Ovary (tissue), 7 donors: ENCODE measurements at regions not wholly inside any gene's neighbourhood (a gene's known extent, or its start where the extent isn't known, plus 50 kb on each side); places are given as distances from the start of the nearest gene placed in this dataset.

Source experiments
- DNase-seq, 5 donors: peaks; one replicate each; pipeline ENCODE4 v3.0.0-alpha.2; 2019 to 2020
- H3K27ac ChIP-seq, 2 donors: fragments of 200-600 bp; one replicate each; pipeline versions ENCODE4 v1.5.1 to v1.8.0; 2019 to 2022
- H3K27me3 ChIP-seq: fragments of 200-600 bp; one replicate; pipeline ENCODE4 v1.8.0; 2022
- H3K36me3 ChIP-seq: fragments of 200-600 bp; sonication (generic); one replicate; pipeline ENCODE4 v1.5.1; 2019
- H3K4me1 ChIP-seq: one replicate; pipeline ENCODE4 v1.8.1; 2013; ENCODE audit warnings: mild to moderate bottlenecking, moderate library complexity; ENCODE audit not compliant: insufficient read depth
- H3K4me3 ChIP-seq: fragments of 200-600 bp; sonication (generic); one replicate; pipeline ENCODE4 v1.5.1; 2017
- H3K9me3 ChIP-seq, 2 donors: fragments of 200-600 bp in 1 of 2; sonication (generic) in 1 of 2; one replicate each; pipeline versions ENCODE4 v1.5.1 to v1.8.1; 2013 to 2019; ENCODE audit warnings: mild to moderate bottlenecking in 1 of 2, moderate library complexity in 1 of 2
- EP300 ChIP-seq: sonication (generic); formaldehyde crosslinking; IDR thresholded peaks from one replicate; pipeline ENCODE4 v1.6.1; 2017; ENCODE audit warnings: antibody characterized with exemption
- POLR2A ChIP-seq: fragments of 450-650 bp; IDR thresholded peaks from one replicate; pipeline ENCODE4 v1.6.1; 2017; ENCODE audit warnings: antibody characterized with exemption, mild to moderate bottlenecking, moderate library complexity
- WGBS, 3 donors: extraction: QIAGEN DNeasy Blood & Tissue Kit in 1 of 3; methylation state at CpG; one replicate each; pipeline versions ENCODE4 v1.1.5 to v1.1.7; 2013 to 2017; 5-methylcytosine and 5-hydroxymethylcytosine counted together
- intact Hi-C, 4 donors: fragments of 100-400 bp; cut with DNase I; formaldehyde crosslinking; loops; one replicate each; pipeline versions ENCODE4 v1.11.0 to v1.15.1; 2022 to 2023
- TF ChIP-seq, protein P1 (sequence below), 3 donors: fragments of 450-650 bp in 2 of 3; fragments of 200-600 bp in 1 of 3; IDR thresholded peaks; one replicate each; pipeline versions ENCODE4 v1.5.1 to v1.8.0; 2016 to 2022; ENCODE audit warnings: antibody characterized with exemption in 3 of 3, mild to moderate bottlenecking in 1 of 3
- donor health status: DM: no; HTN: no; CAD: no; lungs with moderate emphysema.
- donor health status: DM: no; HTN: no; CAD: no.
- donor health status: Bipolar disorder and iron deficiency.
- donor health status: DM: no; HTN: no; CAD: no.
- donor health status: DM: yes; HTN: yes; CAD: no.

- Histone ChIP-seq H3K27me3 (no peaks in the 10 kb centered on the region), H3K36me3 (no peaks in the 10 kb centered on the region), H3K4me3 (no peak overlapping the region), H3K4me1 (peaks cover 3% of the 10 kb centered on the region), H3K9me3 (no peaks in the 10 kb centered on the region), H3K27ac (no peak overlapping the region)
- no peak for DNase-seq
- TF ChIP-seq POLR2A (no peak), EP300 (no peak)
- TF ChIP-seq, protein P1, sequence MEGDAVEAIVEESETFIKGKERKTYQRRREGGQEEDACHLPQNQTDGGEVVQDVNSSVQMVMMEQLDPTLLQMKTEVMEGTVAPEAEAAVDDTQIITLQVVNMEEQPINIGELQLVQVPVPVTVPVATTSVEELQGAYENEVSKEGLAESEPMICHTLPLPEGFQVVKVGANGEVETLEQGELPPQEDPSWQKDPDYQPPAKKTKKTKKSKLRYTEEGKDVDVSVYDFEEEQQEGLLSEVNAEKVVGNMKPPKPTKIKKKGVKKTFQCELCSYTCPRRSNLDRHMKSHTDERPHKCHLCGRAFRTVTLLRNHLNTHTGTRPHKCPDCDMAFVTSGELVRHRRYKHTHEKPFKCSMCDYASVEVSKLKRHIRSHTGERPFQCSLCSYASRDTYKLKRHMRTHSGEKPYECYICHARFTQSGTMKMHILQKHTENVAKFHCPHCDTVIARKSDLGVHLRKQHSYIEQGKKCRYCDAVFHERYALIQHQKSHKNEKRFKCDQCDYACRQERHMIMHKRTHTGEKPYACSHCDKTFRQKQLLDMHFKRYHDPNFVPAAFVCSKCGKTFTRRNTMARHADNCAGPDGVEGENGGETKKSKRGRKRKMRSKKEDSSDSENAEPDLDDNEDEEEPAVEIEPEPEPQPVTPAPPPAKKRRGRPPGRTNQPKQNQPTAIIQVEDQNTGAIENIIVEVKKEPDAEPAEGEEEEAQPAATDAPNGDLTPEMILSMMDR (IDR thresholded peaks at IDR 0.05): no peak
- intact Hi-C loops: no loop called here
- 90 to 96% (median 90%) methylated on average over 5 of the region's 5 CpGs for WGBS, 3 donors
Observed at GRCh38 chr6:141258516-141258915, 874.2 kb upstream of the GJE1 start.

GRCh38 chr6:141254336-141254735 is 878.4 kb upstream of the GJE1 start:
- Histone ChIP-seq H3K36me3 (no peaks in the 10 kb centered on the region), H3K4me1 (peaks cover 3% of the 10 kb centered on the region), H3K27me3 (no peaks in the 10 kb centered on the region), H3K27ac (no peak overlapping the region), H3K4me3 (no peak overlapping the region), H3K9me3 (no peaks in the 10 kb centered on the region)
- no peak for TF ChIP-seq EP300
- TF ChIP-seq, protein P1 (IDR thresholded peaks at IDR 0.05): no peak
- no peak for TF ChIP-seq POLR2A
- intact Hi-C loops: no loop called here
- 94 to 96% (median 95%) methylated on average over 3 of the region's 3 CpGs for WGBS, 3 donors
- no peak for DNase-seq

- no peaks in the 10 kb centered on the region for H3K9me3 ChIP-seq
- H3K4me3 ChIP-seq: no peak overlapping the region
- H3K36me3 ChIP-seq: no peaks in the 10 kb centered on the region
- peaks cover 3% of the 10 kb centered on the region for H3K4me1 ChIP-seq
- WGBS, 3 donors: 19 to 24% (median 21%) methylated on average over 5 of the region's 5 CpGs
- TF ChIP-seq EP300 (no peak), POLR2A (no peak)
- TF ChIP-seq, protein P1 (IDR thresholded peaks at IDR 0.05): no peak
- intact Hi-C loops: no loop called here
- H3K27me3 ChIP-seq: no peaks in the 10 kb centered on the region
- H3K27ac ChIP-seq: no peak overlapping the region
- DNase-seq: no peak
Observed at GRCh38 chr6:141252828-141253608, 879.7 kb upstream of the GJE1 start.

GRCh38 chr6:141251286-141251685 is 881.4 kb upstream of the GJE1 start:
- intact Hi-C loops: no loop called here
- H3K27me3 ChIP-seq: no peaks in the 10 kb centered on the region
- DNase-seq: no peak
- TF ChIP-seq POLR2A (no peak), EP300 (no peak)
- TF ChIP-seq, protein P1 (IDR thresholded peaks at IDR 0.05): no peak
- no peaks in the 10 kb centered on the region for H3K9me3 ChIP-seq
- H3K4me3 ChIP-seq: no peak overlapping the region
- H3K36me3 ChIP-seq: no peaks in the 10 kb centered on the region
- peaks cover 3% of the 10 kb centered on the region for H3K4me1 ChIP-seq
- no peak overlapping the region for H3K27ac ChIP-seq
